ENCODE measurements at regions not wholly inside any gene's neighbourhood (a gene's known extent, or its start where the extent isn't known, plus 50 kb on each side); places are given as distances from the start of the nearest gene placed in this dataset.
"Not testable (repeated sequence)": the region's sequence is repeated elsewhere in the genome, so short reads cannot be mapped to it uniquely, and the experiment has no call there.

GRCh38 chr3:150300852-150301517 is 107.1 kb upstream of the TSC22D2 start:
- DNase-seq (ENCODE audit: low read depth), result no peak

GRCh38 chr3:150300388-150300787 is 107.7 kb upstream of the TSC22D2 start:
- no peak for DNase-seq (ENCODE audit: low read depth)

- DNase-seq (ENCODE audit: low read depth), result no peak
Measured at GRCh38 chr3:150299201-150299600, 108.9 kb upstream of the TSC22D2 start.

- no peak for DNase-seq (ENCODE audit: low read depth)
Measured at GRCh38 chr3:150296966-150297365, 111.1 kb upstream of the TSC22D2 start.

GRCh38 chr3:150296123-150296735 is 111.9 kb upstream of the TSC22D2 start:
- DNase-seq (ENCODE audit: low read depth), result no peak

- DNase-seq (ENCODE audit: low read depth), result no peak
Measured at GRCh38 chr3:150293401-150294001, 114.6 kb upstream of the TSC22D2 start.

- no peak for DNase-seq (ENCODE audit: low read depth)
Measured at GRCh38 chr3:150292891-150293290, 115.2 kb upstream of the TSC22D2 start.

- DNase-seq (ENCODE audit: low read depth), result no peak
Measured at GRCh38 chr3:150291515-150291914, 116.6 kb upstream of the TSC22D2 start.

- no peak for DNase-seq (ENCODE audit: low read depth)
Measured at GRCh38 chr3:150286390-150287147, 121.5 kb upstream of the TSC22D2 start.

- no peak for DNase-seq (ENCODE audit: low read depth)
Measured at GRCh38 chr3:150285601-150286000, 122.5 kb upstream of the TSC22D2 start.

- DNase-seq (ENCODE audit: low read depth), result no peak
Measured at GRCh38 chr3:150278843-150279381, 129.2 kb upstream of the TSC22D2 start.

- DNase-seq (ENCODE audit: low read depth), result no peak
Measured at GRCh38 chr3:150278195-150278594, 129.9 kb upstream of the TSC22D2 start.

- no peak for DNase-seq (ENCODE audit: low read depth)
Measured at GRCh38 chr3:150277444-150277843, 130.7 kb upstream of the TSC22D2 start.

- DNase-seq (ENCODE audit: low read depth), result no peak
Measured at GRCh38 chr3:150275941-150276340, 132.2 kb upstream of the TSC22D2 start.

- DNase-seq (ENCODE audit: low read depth), result no peak
Measured at GRCh38 chr3:150274372-150274771, 133.7 kb upstream of the TSC22D2 start.

- DNase-seq (ENCODE audit: low read depth), result no peak
Measured at GRCh38 chr3:150273396-150273795, 134.7 kb upstream of the TSC22D2 start.

GRCh38 chr3:150271591-150271960 is 136.5 kb upstream of the TSC22D2 start:
- no peak for DNase-seq (ENCODE audit: low read depth)

- no peak for DNase-seq (ENCODE audit: low read depth)
Measured at GRCh38 chr3:150270883-150271590, 137.1 kb upstream of the TSC22D2 start.

- not testable (repeated sequence) for DNase-seq (ENCODE audit: low read depth)
Measured at GRCh38 chr3:150270444-150270843, 137.7 kb upstream of the TSC22D2 start.

GRCh38 chr3:150269526-150269925 is 138.6 kb upstream of the TSC22D2 start:
- DNase-seq (ENCODE audit: low read depth), result no peak

- DNase-seq (ENCODE audit: low read depth), result no peak
Measured at GRCh38 chr3:150268426-150269391, 139.4 kb upstream of the TSC22D2 start.

Data from stimulated activated CD8-positive, alpha-beta memory T cell treated with anti-CD3 and anti-CD28 coated beads, Interleukin-4, amount 100 ng/mL, for 24 hours (primary cell).